OCI-LY1 (cell line): ENCODE measurements at regions not wholly inside any gene's neighbourhood (a gene's known extent, or its start where the extent isn't known, plus 50 kb on each side); places are given as distances from the start of the nearest gene placed in this dataset.

ENCODE experiments used
- CTCF ChIP-seq: fragments of 200-600 bp; sonication (generic), shearing (Covaris generic); IDR thresholded peaks from 2 replicates; pipeline ENCODE4 v1.5.1; 2017; ENCODE audit warnings: mild to moderate bottlenecking, antibody characterized with exemption, low read length, moderate library complexity, mixed read lengths
- EZH2 ChIP-seq: fragments of 200-600 bp; sonication (generic), shearing (Covaris generic); IDR thresholded peaks from 2 replicates; pipeline ENCODE4 v1.8.0; 2017; ENCODE audit warnings: borderline replicate concordance, mixed run types, mild to moderate bottlenecking, antibody characterized with exemption, low read length, moderate library complexity, mixed read lengths

DNA sequence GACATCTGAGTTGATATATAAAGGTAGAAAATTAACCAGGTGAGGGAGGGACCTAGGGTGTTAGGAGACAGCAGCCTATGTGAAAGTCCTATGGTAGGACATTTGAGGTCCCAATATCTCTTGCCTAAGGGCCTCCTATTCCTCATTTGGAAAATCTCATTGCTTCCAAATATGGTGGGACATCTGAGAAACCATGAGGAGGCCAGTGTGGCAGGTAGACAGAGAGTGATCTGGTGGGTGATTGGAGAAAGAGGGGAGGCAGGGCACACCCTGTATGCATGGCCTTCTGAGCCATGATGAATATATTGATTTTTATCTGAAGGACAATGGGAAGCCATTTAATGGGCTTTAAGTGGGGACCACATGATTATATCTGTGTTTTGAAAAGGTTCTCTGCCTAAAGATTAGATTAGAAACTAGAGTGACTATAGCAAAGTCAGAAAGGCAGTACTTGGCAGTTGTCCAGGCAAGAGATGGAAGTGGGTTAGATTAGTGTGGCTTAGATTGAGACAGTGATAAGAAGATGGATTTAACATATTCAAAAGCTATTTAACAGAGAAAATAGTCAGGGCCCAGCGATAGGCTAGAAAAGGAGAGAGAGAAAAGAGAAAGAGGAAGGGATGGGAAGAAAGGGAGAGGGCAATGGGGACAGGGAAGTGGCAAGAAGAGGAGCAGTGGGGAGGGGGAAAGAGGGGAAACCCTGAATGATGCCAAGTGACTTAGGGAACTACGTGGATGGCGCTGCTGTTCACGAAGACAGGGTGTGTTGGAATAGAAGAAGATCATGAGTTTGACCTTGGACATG, 237.2 kb upstream of the SRRM4 start:
- no peak for TF ChIP-seq CTCF
- TF ChIP-seq EZH2, result no peak
